ENCODE measurements at regions not wholly inside any gene's neighbourhood (a gene's known extent, or its start where the extent isn't known, plus 50 kb on each side); places are given as distances from the start of the nearest gene placed in this dataset.

- intact Hi-C loops (cut with DNase I; ENCODE audit: low total_unique reads), result no loop called here
- no peaks in the 10 kb centered on the region for H3K9me3 ChIP-seq
- no peak for TF ChIP-seq CTCF (IDR thresholded peaks at IDR 0.05)
- no peaks in the 10 kb centered on the region for H3K36me3 ChIP-seq
- no peaks in the 10 kb centered on the region for H3K27me3 ChIP-seq
- H3K4me1 ChIP-seq, result no peaks in the 10 kb centered on the region
- DNase-seq, result no peak
- no peak overlapping the region for H3K4me3 ChIP-seq
- no peak overlapping the region for H3K27ac ChIP-seq
Measured at GRCh38 chr15:37229855-37230619, 129.7 kb upstream of the MEIS2 start.

- Histone ChIP-seq H3K36me3 (no peaks in the 10 kb centered on the region), H3K27me3 (no peaks in the 10 kb centered on the region)
- intact Hi-C loops (cut with DNase I; ENCODE audit: low total_unique reads), result no loop called here
Measured at GRCh38 chr15:37245358-37245757, 145.0 kb upstream of the MEIS2 start.

GRCh38 chr15:37246065-37246464, 145.7 kb upstream of the MEIS2 start:
- no peaks in the 10 kb centered on the region for H3K4me1 ChIP-seq
- DNase-seq, result no peak
- no peaks in the 10 kb centered on the region for H3K36me3 ChIP-seq
- H3K27ac ChIP-seq, result no peak overlapping the region
- TF ChIP-seq CTCF (IDR thresholded peaks at IDR 0.05), result no peak
- H3K4me3 ChIP-seq, result no peak overlapping the region
- H3K9me3 ChIP-seq, result no peaks in the 10 kb centered on the region
- intact Hi-C loops (cut with DNase I; ENCODE audit: low total_unique reads), result no loop called here
- no peaks in the 10 kb centered on the region for H3K27me3 ChIP-seq

More at GRCh38 chr15:37245358-37245757, 145.0 kb upstream of the MEIS2 start:
- no peaks in the 10 kb centered on the region for H3K4me1 ChIP-seq
- no peak overlapping the region for H3K4me3 ChIP-seq
- no peak overlapping the region for H3K27ac ChIP-seq
- no peak for DNase-seq
- no peak for TF ChIP-seq CTCF (IDR thresholded peaks at IDR 0.05)
- H3K9me3 ChIP-seq, result no peaks in the 10 kb centered on the region

GRCh38 chr15:37246856-37247255, 146.5 kb upstream of the MEIS2 start:
- no peak for DNase-seq
- H3K27ac ChIP-seq, result no peak overlapping the region
- intact Hi-C loops (cut with DNase I; ENCODE audit: low total_unique reads), result no loop called here
- H3K27me3 ChIP-seq, result no peaks in the 10 kb centered on the region
- H3K9me3 ChIP-seq, result no peaks in the 10 kb centered on the region
- no peak for TF ChIP-seq CTCF (IDR thresholded peaks at IDR 0.05)
- no peaks in the 10 kb centered on the region for H3K4me1 ChIP-seq
- no peaks in the 10 kb centered on the region for H3K36me3 ChIP-seq
- H3K4me3 ChIP-seq, result no peak overlapping the region

- H3K4me3 ChIP-seq, result no peak overlapping the region
- H3K4me1 ChIP-seq, result peaks cover 0 to 8% (median 0%) of the 10 kb centered on the region in 4 donors
- no peak for TF ChIP-seq CTCF (IDR thresholded peaks at IDR 0.05)
- DNase-seq, result no peak
- intact Hi-C loops (cut with DNase I; ENCODE audit: low total_unique reads), result no loop called here
- no peaks in the 10 kb centered on the region for H3K9me3 ChIP-seq
- H3K27me3 ChIP-seq, result no peaks in the 10 kb centered on the region
- no peaks in the 10 kb centered on the region for H3K36me3 ChIP-seq
- no peak overlapping the region for H3K27ac ChIP-seq
Measured at GRCh38 chr15:37249249-37249648, 148.9 kb upstream of the MEIS2 start.

Data from tibial artery (tissue), 4 donors.